NCI-H2171 treated with DMSO at 0.1 percent for 48 hours (cell line): ENCODE measurements at regions not wholly inside any gene's neighbourhood (a gene's known extent, or its start where the extent isn't known, plus 50 kb on each side); places are given as distances from the start of the nearest gene placed in this dataset.
A peak's percentile ranks its signal among the peaks of the same experiment; 100 is the strongest.

Experiments used
- DNase-seq: peaks from one replicate; lab custom pipeline; 2025; lab: John Stamatoyannopoulos, UW

- DNase-seq, result no peak
Observed at GRCh38 chr1:69244211-69244610, 323.5 kb upstream of the LRRC7 start.

- peak; percentile 8 for DNase-seq
Observed at GRCh38 chr1:69246109-69246508, 321.6 kb upstream of the LRRC7 start.

GRCh38 chr1:69246710-69247109 is 321.0 kb upstream of the LRRC7 start:
- DNase-seq, result peak; percentile 29

GRCh38 chr1:69252696-69253095 is 315.0 kb upstream of the LRRC7 start:
- no peak for DNase-seq

GRCh38 chr1:69256036-69256435 is 311.7 kb upstream of the LRRC7 start:
- no peak for DNase-seq

GRCh38 chr1:69258842-69259241 is 308.9 kb upstream of the LRRC7 start:
- peak; percentile 25 for DNase-seq

GRCh38 chr1:69263921-69264391 is 303.8 kb upstream of the LRRC7 start:
- DNase-seq, result peak; percentile 27

GRCh38 chr1:69269491-69269890 is 298.2 kb upstream of the LRRC7 start:
- DNase-seq, result no peak

- no peak for DNase-seq
Observed at GRCh38 chr1:69271587-69272125, 296.1 kb upstream of the LRRC7 start.

GRCh38 chr1:69272684-69273083 is 295.0 kb upstream of the LRRC7 start:
- DNase-seq, result no peak

- DNase-seq, result no peak
Observed at GRCh38 chr1:69278923-69279322, 288.8 kb upstream of the LRRC7 start.

- no peak for DNase-seq
Observed at GRCh38 chr1:69283516-69283915, 284.2 kb upstream of the LRRC7 start.

- DNase-seq, result no peak
Observed at GRCh38 chr1:69284508-69284907, 283.2 kb upstream of the LRRC7 start.

- no peak for DNase-seq
Observed at GRCh38 chr1:69288416-69288815, 279.3 kb upstream of the LRRC7 start.

- no peak for DNase-seq
Observed at GRCh38 chr1:69290291-69290690, 277.4 kb upstream of the LRRC7 start.

- no peak for DNase-seq
Observed at GRCh38 chr1:69291541-69291940, 276.2 kb upstream of the LRRC7 start.

- no peak for DNase-seq
Observed at GRCh38 chr1:69292833-69293232, 274.9 kb upstream of the LRRC7 start.

GRCh38 chr1:69294171-69294570 is 273.6 kb upstream of the LRRC7 start:
- DNase-seq, result no peak

- no peak for DNase-seq
Observed at GRCh38 chr1:69295265-69295664, 272.5 kb upstream of the LRRC7 start.

- DNase-seq, result peak; percentile 10
Observed at GRCh38 chr1:69305621-69306020, 262.1 kb upstream of the LRRC7 start.

- DNase-seq, result no peak
Observed at GRCh38 chr1:69312055-69312732, 255.5 kb upstream of the LRRC7 start.

GRCh38 chr1:69313118-69313517 is 254.6 kb upstream of the LRRC7 start:
- no peak for DNase-seq

- DNase-seq, result no peak
Observed at GRCh38 chr1:69315416-69315815, 252.3 kb upstream of the LRRC7 start.

GRCh38 chr1:69315823-69316222 is 251.9 kb upstream of the LRRC7 start:
- no peak for DNase-seq
